ENCODE measurements at regions not wholly inside any gene's neighbourhood (a gene's known extent, or its start where the extent isn't known, plus 50 kb on each side); places are given as distances from the start of the nearest gene placed in this dataset.
"Not testable (repeated sequence)": the region's sequence is repeated elsewhere in the genome, so short reads cannot be mapped to it uniquely, and the experiment has no call there.

DNA sequence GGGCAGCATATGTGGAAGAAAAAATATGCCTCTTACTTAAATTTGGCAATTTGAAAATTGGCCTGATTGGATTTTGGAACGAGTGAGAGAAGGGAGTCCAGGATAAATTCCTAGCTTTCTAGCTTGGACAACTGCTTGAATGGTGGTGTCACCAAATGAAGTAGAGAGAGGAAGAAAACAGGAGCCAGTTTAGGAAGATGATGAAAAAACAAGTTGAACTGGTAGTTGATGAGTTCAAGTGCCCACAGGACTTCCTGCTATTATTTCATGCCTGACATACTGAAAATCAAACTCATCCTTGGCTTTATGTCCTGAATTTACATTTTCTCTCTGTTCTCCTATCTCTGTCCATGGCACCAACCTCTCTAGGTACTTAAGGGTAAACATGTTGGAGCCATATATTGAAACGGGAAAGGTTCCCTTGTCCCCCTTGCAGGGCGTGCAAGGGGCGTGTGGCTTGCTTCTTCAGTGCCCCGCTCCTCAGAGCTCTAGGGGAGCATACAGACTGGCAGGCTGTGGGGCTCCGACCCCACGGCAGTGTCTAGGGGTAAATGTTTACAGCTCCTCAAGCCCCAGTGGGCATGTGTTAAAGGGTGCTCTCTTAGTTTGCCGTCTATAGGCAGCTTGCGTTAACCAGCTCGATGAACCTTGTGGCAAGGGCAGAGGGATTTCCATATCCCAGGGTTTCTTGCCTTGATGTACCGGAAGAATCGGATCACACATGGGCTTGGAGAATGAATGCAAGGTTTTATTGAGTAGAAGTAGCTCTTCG, 250.7 kb upstream of the PGRMC2 start:
- ATAC-seq (no peak), DNase-seq (no peak)
- no peaks in the 10 kb centered on the region for H3K9me3 Mint-ChIP-seq
- no peak overlapping the region for H3K4me3 Mint-ChIP-seq
- peaks cover 12% of the 10 kb centered on the region for H3K27me3 Mint-ChIP-seq
- no peak overlapping the region for H3K27ac Mint-ChIP-seq
- no peaks in the 10 kb centered on the region for H3K36me3 Mint-ChIP-seq (ENCODE audit: low read depth)
- no peaks in the 10 kb centered on the region for H3K4me1 Mint-ChIP-seq

- Mint-ChIP-seq H3K27me3 (peaks cover 17% of the 10 kb centered on the region), H3K27ac (no peak overlapping the region), H3K9me3 (no peaks in the 10 kb centered on the region), H3K36me3 (ENCODE audit: low read depth) (no peaks in the 10 kb centered on the region), H3K4me3 (no peak overlapping the region), H3K4me1 (no peaks in the 10 kb centered on the region)
- no peak for DNase-seq
- ATAC-seq: no peak
These were observed 249.1 kb upstream of the PGRMC2 start for GRCh38 chr4:128536746-128537145.

GRCh38 chr4:128535510-128535909, 247.9 kb upstream of the PGRMC2 start:
- not testable (repeated sequence) for H3K4me1 Mint-ChIP-seq; H3K36me3 Mint-ChIP-seq (ENCODE audit: low read depth); DNase-seq; ATAC-seq; H3K27ac Mint-ChIP-seq; H3K9me3 Mint-ChIP-seq; H3K4me3 Mint-ChIP-seq
- H3K27me3 Mint-ChIP-seq: peaks cover 17% of the 10 kb centered on the region

- Mint-ChIP-seq H3K27me3 (peaks cover 5% of the 10 kb centered on the region), H3K36me3 (ENCODE audit: low read depth) (no peaks in the 10 kb centered on the region), H3K9me3 (no peaks in the 10 kb centered on the region), H3K4me1 (peaks cover 8% of the 10 kb centered on the region), H3K27ac (no peak overlapping the region), H3K4me3 (no peak overlapping the region)
- no peak for ATAC-seq
- DNase-seq: no peak
These were observed 241.4 kb upstream of the PGRMC2 start for GRCh38 chr4:128528793-128529553.

DNA sequence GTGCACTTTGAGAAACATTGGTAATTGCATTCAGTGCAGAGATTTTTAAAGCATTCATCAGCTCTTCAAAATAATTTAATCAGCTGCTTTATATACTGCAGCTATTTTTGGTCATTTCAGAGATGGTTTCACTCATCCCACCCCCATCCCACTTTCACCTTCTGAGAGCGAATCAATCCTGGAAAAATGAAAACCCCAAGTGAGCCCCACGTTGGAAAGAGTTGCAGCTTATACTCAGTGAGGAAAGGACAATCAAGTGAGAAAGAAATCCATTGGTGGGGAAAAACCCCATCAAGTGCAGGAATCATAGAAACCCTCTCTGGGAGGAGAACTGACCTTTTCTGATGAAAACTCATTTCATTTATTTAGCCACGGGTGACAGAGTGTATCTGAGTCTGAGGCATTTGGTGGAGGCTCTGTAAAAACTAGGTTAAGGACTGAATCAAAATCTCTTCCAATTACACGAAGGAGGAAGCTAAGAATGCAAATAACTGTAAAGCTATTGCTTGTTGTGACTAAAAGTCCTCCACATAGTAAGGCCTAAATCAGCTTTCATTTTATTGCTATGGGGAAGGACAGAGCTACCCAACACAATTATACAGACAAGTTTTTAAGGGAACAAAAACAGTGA, 240.4 kb upstream of the PGRMC2 start:
- no peaks in the 10 kb centered on the region for H3K36me3 Mint-ChIP-seq (ENCODE audit: low read depth)
- no peak overlapping the region for H3K27ac Mint-ChIP-seq
- no peak overlapping the region for H3K4me3 Mint-ChIP-seq
- DNase-seq (no peak), ATAC-seq (no peak)
- H3K9me3 Mint-ChIP-seq: no peaks in the 10 kb centered on the region
- peaks cover 8% of the 10 kb centered on the region for H3K4me1 Mint-ChIP-seq
- peaks cover 4% of the 10 kb centered on the region for H3K27me3 Mint-ChIP-seq

GRCh38 chr4:128527351-128527750, 239.7 kb upstream of the PGRMC2 start:
- H3K36me3 Mint-ChIP-seq (ENCODE audit: low read depth): no peaks in the 10 kb centered on the region
- peaks cover 8% of the 10 kb centered on the region for H3K4me1 Mint-ChIP-seq
- no peak overlapping the region for H3K27ac Mint-ChIP-seq
- no peaks in the 10 kb centered on the region for H3K9me3 Mint-ChIP-seq
- no peak overlapping the region for H3K4me3 Mint-ChIP-seq
- no peak for ATAC-seq
- no peak for DNase-seq
- H3K27me3 Mint-ChIP-seq: no peaks in the 10 kb centered on the region

DNA sequence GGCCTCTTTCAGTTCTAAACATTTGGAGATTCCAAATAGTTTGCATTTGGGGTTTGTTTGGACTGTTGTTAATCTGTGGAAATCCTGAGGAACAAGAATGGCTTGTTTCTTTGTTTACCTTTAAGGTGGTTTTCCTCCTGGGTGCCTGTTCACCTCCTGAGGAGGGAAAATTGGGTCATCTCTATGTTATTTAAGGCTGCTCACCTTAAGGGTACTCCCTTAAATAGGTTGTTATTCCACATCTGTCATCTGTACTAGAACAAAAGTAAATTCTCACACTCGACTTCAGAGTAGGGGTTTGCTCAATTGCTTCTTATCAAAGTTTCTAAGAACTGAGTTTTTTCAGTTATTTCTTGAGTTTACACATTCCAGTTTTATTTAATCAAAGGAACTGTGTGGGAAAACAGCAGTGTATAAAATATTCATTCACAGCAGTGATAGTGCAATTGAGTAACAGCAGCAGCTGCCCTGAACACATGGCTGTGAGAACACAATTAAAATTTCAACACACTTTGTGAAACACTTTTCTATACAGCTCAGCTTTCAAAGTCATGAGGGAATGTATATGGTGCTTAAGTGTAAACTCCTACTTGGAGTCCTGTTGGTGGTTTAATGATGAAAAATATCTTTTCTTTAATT, 238.5 kb upstream of the PGRMC2 start:
- Mint-ChIP-seq H3K9me3 (no peaks in the 10 kb centered on the region), H3K27me3 (no peaks in the 10 kb centered on the region), H3K4me1 (peaks cover 8% of the 10 kb centered on the region), H3K27ac (no peak overlapping the region), H3K36me3 (ENCODE audit: low read depth) (no peaks in the 10 kb centered on the region), H3K4me3 (no peak overlapping the region)
- no peak for DNase-seq
- ATAC-seq: no peak

DNA sequence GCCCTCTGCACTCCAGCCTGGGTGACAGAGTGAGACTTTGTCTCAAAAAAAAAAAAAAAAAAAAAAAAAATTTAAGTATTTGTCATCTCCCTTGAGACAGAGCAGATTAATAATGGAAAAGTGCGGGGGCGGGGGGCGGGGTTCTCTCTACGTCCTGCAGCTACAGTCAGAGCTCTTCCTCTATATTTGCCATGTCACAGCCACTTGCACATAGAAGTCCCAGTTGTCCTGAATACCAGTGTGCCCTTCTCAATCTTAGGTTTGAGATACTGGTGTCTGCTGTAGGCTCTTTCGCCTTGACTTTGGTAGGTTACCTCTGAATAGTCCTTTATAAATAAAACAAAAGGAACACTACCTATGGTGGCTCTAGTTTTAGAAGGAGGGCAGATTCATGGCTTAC, 237.8 kb upstream of the PGRMC2 start:
- H3K27me3 Mint-ChIP-seq: no peaks in the 10 kb centered on the region
- no peak for DNase-seq
- ATAC-seq: peak; percentile 40
- no peaks in the 10 kb centered on the region for H3K9me3 Mint-ChIP-seq
- no peaks in the 10 kb centered on the region for H3K36me3 Mint-ChIP-seq (ENCODE audit: low read depth)
- H3K4me1 Mint-ChIP-seq: peaks cover 8% of the 10 kb centered on the region
- no peak overlapping the region for H3K4me3 Mint-ChIP-seq
- no peak overlapping the region for H3K27ac Mint-ChIP-seq

GRCh38 chr4:128524311-128524710, 236.7 kb upstream of the PGRMC2 start:
- ATAC-seq (no peak), DNase-seq (no peak)
- Mint-ChIP-seq H3K9me3 (no peaks in the 10 kb centered on the region), H3K4me1 (peaks cover 8% of the 10 kb centered on the region), H3K4me3 (no peak overlapping the region), H3K27ac (no peak overlapping the region), H3K36me3 (ENCODE audit: low read depth) (no peaks in the 10 kb centered on the region), H3K27me3 (no peaks in the 10 kb centered on the region)

DNA sequence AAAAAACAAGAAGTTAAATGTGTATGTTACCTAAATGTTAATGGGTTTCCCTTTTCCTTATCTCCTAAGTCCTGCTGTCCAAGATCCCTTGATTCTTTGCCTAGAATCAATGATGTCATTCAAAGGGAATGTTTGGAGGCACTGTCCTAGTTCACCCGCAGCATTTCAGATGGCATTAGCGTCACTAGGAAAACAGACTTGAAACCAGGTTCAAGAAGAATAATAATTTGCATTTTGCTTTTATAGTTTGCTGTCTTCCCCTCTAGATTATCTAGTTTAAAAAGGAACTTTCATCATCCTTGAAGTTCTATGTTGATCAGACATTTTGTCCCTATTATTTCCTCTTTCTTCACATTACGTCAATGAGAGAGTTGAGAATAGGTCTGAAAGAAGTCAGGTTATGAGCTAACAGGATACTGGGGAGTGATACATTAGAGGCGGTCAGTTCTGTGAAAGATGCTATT, 234.1 kb upstream of the PGRMC2 start:
- ATAC-seq (no peak), DNase-seq (no peak)
- H3K27ac Mint-ChIP-seq: no peak overlapping the region
- H3K9me3 Mint-ChIP-seq: no peaks in the 10 kb centered on the region
- H3K4me3 Mint-ChIP-seq: no peak overlapping the region
- peaks cover 20% of the 10 kb centered on the region for H3K4me1 Mint-ChIP-seq
- H3K27me3 Mint-ChIP-seq: no peaks in the 10 kb centered on the region
- H3K36me3 Mint-ChIP-seq (ENCODE audit: low read depth): no peaks in the 10 kb centered on the region

DNA sequence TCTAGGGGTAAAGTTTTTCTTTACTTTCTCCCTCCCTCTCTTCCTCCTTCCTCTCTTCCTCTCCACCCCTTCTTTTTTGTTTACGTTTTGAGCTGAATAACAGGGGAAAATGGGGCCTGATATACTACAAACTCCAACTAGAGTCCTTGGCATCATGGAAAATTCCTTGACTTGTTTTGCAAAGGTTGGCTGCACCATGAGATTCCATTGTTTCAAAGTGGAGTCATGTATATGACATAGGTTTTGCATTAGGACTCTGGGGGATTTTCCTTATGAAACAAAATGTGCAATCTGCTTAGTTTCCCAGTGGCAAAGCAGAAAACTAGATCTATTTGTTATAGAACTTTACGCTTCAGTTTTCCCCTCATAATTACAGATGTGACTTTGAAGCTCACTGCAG, 233.5 kb upstream of the PGRMC2 start:
- Mint-ChIP-seq H3K27ac (no peak overlapping the region), H3K27me3 (no peaks in the 10 kb centered on the region), H3K4me1 (peaks cover 20% of the 10 kb centered on the region), H3K36me3 (ENCODE audit: low read depth) (no peaks in the 10 kb centered on the region), H3K9me3 (no peaks in the 10 kb centered on the region), H3K4me3 (no peak overlapping the region)
- no peak for ATAC-seq
- no peak for DNase-seq

DNA sequence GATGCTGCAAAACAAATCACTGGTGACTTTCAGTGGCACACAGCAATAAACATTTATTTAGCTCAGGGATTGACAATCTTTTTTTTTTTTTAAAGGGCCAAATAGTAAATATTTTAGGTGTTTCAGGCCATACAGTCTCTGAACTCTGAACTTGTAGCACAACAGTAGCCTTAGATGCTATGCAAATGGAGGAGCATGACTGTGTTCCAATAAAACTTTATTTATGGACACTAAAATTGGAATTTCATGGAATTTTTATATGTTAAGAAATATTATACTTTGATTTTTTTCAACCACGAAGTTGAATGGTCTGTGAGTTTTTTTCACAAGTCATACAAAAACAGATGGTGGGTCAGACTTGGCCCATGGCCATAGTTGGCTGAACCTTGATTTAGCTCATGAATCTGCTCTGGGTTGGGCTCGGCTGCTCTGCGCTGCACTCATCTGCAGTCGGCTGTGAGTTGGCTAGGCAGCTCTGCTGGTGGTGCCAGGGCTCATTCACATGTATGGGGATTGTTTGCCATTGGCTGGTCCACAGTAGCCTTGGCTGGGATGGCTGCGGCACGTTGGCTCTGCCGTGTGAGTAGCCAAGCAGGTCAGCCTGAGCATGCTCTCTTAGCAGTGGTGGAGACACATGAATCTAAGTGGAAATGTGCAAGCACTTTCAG, 231.7 kb upstream of the PGRMC2 start:
- DNase-seq: no peak
- ATAC-seq: no peak
- H3K27ac Mint-ChIP-seq: no peak overlapping the region
- peaks cover 4% of the 10 kb centered on the region for H3K9me3 Mint-ChIP-seq
- no peaks in the 10 kb centered on the region for H3K27me3 Mint-ChIP-seq
- H3K36me3 Mint-ChIP-seq (ENCODE audit: low read depth): peaks cover 3% of the 10 kb centered on the region
- H3K4me1 Mint-ChIP-seq: peaks cover 19% of the 10 kb centered on the region
- H3K4me3 Mint-ChIP-seq: no peak overlapping the region

- H3K9me3 Mint-ChIP-seq: peaks cover 5% of the 10 kb centered on the region
- H3K36me3 Mint-ChIP-seq (ENCODE audit: low read depth): peaks cover 3% of the 10 kb centered on the region
- peak; percentile 14 for DNase-seq
- peaks cover 27% of the 10 kb centered on the region for H3K4me1 Mint-ChIP-seq
- H3K27ac Mint-ChIP-seq: peak overlapping the region; percentile 20
- H3K27me3 Mint-ChIP-seq: no peaks in the 10 kb centered on the region
- peak overlapping the region; percentile 49 for H3K4me3 Mint-ChIP-seq
- ATAC-seq: peak; percentile 94
These were observed 230.3 kb upstream of the PGRMC2 start for GRCh38 chr4:128517739-128518510.

Data from activated naive CD8-positive, alpha-beta T cell treated with anti-CD3 and anti-CD28 coated beads, Interleukin-2, amount 50 U/mL, for 24 hours (primary cell).